MM.1S (cell line): ENCODE measurements at regions not wholly inside any gene's neighbourhood (a gene's known extent, or its start where the extent isn't known, plus 50 kb on each side); places are given as distances from the start of the nearest gene placed in this dataset.
"Not testable (repeated sequence)": the region's sequence is repeated elsewhere in the genome, so short reads cannot be mapped to it uniquely, and the experiment has no call there.

Experiments
- DNase-seq: peaks from one replicate; pipeline ENCODE4 v3.0.0-alpha.2; 2015
- H2AFZ ChIP-seq: fragments of 300-600 bp; sonication (generic); 2 replicates; pipeline ENCODE4 v1.6.0; 2016; ENCODE audit warnings: antibody characterized with exemption, low read length
- H3F3A ChIP-seq: fragments of 300-600 bp; sonication (generic); 2 replicates; pipeline ENCODE4 v1.6.1; 2016; ENCODE audit warnings: mild to moderate bottlenecking, antibody characterized with exemption, low read length, moderate library complexity, mixed read lengths; ENCODE audit not compliant: insufficient read depth
- H3K27ac ChIP-seq: fragments of 300-600 bp; sonication (generic); 2 replicates; pipeline ENCODE4 v1.5.1; 2016; ENCODE audit warnings: mild to moderate bottlenecking, low read length
- H3K27me3 ChIP-seq: fragments of 300-600 bp; sonication (generic); replicated peaks from 2 replicates; pipeline ENCODE4 v1.6.0; 2016; ENCODE audit warnings: low read length; ENCODE audit not compliant: insufficient read depth
- H3K36me3 ChIP-seq: fragments of 300-600 bp; sonication (generic); replicated peaks from 2 replicates; pipeline ENCODE4 v1.6.1; 2016; ENCODE audit warnings: mild to moderate bottlenecking, low read length, mixed read lengths; ENCODE audit not compliant: insufficient read depth
- H3K4me1 ChIP-seq: fragments of 300-600 bp; sonication (generic); 2 replicates; pipeline ENCODE4 v1.6.1; 2016; ENCODE audit warnings: low read length, mixed read lengths
- H3K4me2 ChIP-seq: fragments of 300-600 bp; sonication (generic); 2 replicates; pipeline ENCODE4 v1.6.0; 2016; ENCODE audit warnings: low read depth, low read length
- H3K4me3 ChIP-seq: fragments of 300-600 bp; sonication (generic); 2 replicates; pipeline ENCODE4 v1.5.1; 2016; ENCODE audit warnings: low read length, mixed read lengths
- H3K79me2 ChIP-seq: fragments of 300-600 bp; sonication (generic); 2 replicates; pipeline ENCODE4 v1.6.1; 2016; ENCODE audit warnings: mixed run types, low read length, mixed read lengths
- H3K9ac ChIP-seq: fragments of 300-600 bp; sonication (generic); 2 replicates; pipeline ENCODE4 v1.6.1; 2016; ENCODE audit warnings: low read length, mixed read lengths
- H3K9me2 ChIP-seq: fragments of 300-600 bp; sonication (generic); replicated peaks from 2 replicates; pipeline ENCODE4 v1.6.1; 2016; ENCODE audit warnings: mild to moderate bottlenecking, low read length, mixed read lengths; ENCODE audit not compliant: insufficient read depth
- H3K9me3 ChIP-seq: fragments of 300-600 bp; sonication (generic); replicated peaks from 2 replicates; pipeline ENCODE4 v1.6.1; 2016; ENCODE audit warnings: mild to moderate bottlenecking, low read length, mixed read lengths; ENCODE audit not compliant: insufficient read depth
- H4K20me1 ChIP-seq: fragments of 300-600 bp; sonication (generic); 2 replicates; pipeline ENCODE4 v1.6.1; 2016; ENCODE audit warnings: mild to moderate bottlenecking, low read length, moderate library complexity, mixed read lengths; ENCODE audit not compliant: insufficient read depth
- EZH2 ChIP-seq: fragments of 300-600 bp; sonication (generic); optimal IDR thresholded peaks from 2 replicates; pipeline ENCODE3; 2017; ENCODE audit warnings: low read depth, mild to moderate bottlenecking, antibody characterized with exemption, low read length, mixed read lengths
- EZH2phosphoT487 ChIP-seq: fragments of 300-600 bp; sonication (generic); IDR thresholded peaks from 2 replicates; pipeline ENCODE4 v1.6.1; 2018; ENCODE audit warnings: antibody characterized with exemption, low read length
- TF ChIP-seq, protein P1 (sequence below): fragments of 300-600 bp; sonication (generic); IDR thresholded peaks from 2 replicates; pipeline ENCODE4 v1.5.1; 2016; ENCODE audit warnings: antibody characterized with exemption, low read length, mixed read lengths

DNA sequence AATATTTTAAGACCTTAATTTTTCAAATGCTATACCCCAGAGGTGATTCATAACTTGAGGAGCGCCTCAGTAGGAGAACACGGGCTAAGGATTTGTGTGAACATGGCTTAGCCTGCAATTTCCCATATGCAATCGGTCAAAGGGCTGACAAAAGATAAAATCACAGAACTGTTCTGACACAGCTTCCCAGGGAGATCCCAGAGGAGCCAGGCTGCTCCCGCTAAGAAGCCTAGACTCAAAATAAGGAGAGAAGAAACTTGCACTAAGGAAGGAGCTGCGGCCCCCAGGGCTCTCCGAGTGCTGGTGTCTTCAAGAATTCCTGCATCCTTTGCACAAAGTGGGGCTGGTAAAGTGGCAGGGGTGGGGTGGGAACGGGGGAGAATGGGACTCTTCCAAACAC lies 106.3 kb upstream of the DLG1 start:
- no peaks in the 10 kb centered on the region for H3K4me1 ChIP-seq
- no peak overlapping the region for H3K9ac ChIP-seq
- H3K9me3 ChIP-seq: no peaks in the 10 kb centered on the region
- H3K79me2 ChIP-seq: no peaks in the 10 kb centered on the region
- no peaks in the 10 kb centered on the region for H3K9me2 ChIP-seq
- no peaks in the 10 kb centered on the region for H3F3A ChIP-seq
- H4K20me1 ChIP-seq: no peaks in the 10 kb centered on the region
- TF ChIP-seq, protein P1, sequence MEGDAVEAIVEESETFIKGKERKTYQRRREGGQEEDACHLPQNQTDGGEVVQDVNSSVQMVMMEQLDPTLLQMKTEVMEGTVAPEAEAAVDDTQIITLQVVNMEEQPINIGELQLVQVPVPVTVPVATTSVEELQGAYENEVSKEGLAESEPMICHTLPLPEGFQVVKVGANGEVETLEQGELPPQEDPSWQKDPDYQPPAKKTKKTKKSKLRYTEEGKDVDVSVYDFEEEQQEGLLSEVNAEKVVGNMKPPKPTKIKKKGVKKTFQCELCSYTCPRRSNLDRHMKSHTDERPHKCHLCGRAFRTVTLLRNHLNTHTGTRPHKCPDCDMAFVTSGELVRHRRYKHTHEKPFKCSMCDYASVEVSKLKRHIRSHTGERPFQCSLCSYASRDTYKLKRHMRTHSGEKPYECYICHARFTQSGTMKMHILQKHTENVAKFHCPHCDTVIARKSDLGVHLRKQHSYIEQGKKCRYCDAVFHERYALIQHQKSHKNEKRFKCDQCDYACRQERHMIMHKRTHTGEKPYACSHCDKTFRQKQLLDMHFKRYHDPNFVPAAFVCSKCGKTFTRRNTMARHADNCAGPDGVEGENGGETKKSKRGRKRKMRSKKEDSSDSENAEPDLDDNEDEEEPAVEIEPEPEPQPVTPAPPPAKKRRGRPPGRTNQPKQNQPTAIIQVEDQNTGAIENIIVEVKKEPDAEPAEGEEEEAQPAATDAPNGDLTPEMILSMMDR: no peak
- TF ChIP-seq EZH2phosphoT487 (no peak), EZH2 (no peak)
- no peaks in the 10 kb centered on the region for H3K27me3 ChIP-seq
- DNase-seq: no peak
- no peak overlapping the region for H3K27ac ChIP-seq
- H3K4me2 ChIP-seq: no peak overlapping the region
- H3K4me3 ChIP-seq: no peak overlapping the region
- H3K36me3 ChIP-seq: no peaks in the 10 kb centered on the region
- no peak overlapping the region for H2AFZ ChIP-seq

DNA sequence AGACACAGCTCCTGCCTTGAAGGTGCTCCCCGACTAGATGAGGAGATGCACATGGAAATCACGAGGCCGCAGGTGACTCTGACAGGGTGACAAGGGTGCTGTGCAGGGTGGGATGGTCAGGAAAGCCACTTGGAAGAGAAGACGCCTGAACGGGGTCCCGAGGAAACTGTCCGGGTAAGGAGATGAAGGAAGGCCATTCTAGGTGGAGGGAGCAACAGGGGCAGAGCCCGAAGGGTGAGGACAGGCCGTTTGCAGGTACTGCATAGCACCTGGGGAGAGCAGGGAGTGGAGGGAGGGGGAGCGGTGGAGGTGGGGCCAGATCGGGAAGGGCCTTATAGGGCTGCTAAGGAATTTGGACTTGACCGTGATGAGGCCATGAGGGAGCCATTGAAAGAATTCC lies 105.6 kb upstream of the DLG1 start:
- no peak overlapping the region for H3K4me2 ChIP-seq
- H3F3A ChIP-seq: no peaks in the 10 kb centered on the region
- DNase-seq: no peak
- H3K79me2 ChIP-seq: no peaks in the 10 kb centered on the region
- no peaks in the 10 kb centered on the region for H3K27me3 ChIP-seq
- TF ChIP-seq, protein P1: no peak
- TF ChIP-seq EZH2phosphoT487 (no peak), EZH2 (no peak)
- no peaks in the 10 kb centered on the region for H4K20me1 ChIP-seq
- no peak overlapping the region for H3K27ac ChIP-seq
- H3K36me3 ChIP-seq: no peaks in the 10 kb centered on the region
- no peaks in the 10 kb centered on the region for H3K9me3 ChIP-seq
- H3K9me2 ChIP-seq: no peaks in the 10 kb centered on the region
- no peak overlapping the region for H2AFZ ChIP-seq
- H3K9ac ChIP-seq: no peak overlapping the region
- H3K4me1 ChIP-seq: no peaks in the 10 kb centered on the region
- H3K4me3 ChIP-seq: no peak overlapping the region

DNA sequence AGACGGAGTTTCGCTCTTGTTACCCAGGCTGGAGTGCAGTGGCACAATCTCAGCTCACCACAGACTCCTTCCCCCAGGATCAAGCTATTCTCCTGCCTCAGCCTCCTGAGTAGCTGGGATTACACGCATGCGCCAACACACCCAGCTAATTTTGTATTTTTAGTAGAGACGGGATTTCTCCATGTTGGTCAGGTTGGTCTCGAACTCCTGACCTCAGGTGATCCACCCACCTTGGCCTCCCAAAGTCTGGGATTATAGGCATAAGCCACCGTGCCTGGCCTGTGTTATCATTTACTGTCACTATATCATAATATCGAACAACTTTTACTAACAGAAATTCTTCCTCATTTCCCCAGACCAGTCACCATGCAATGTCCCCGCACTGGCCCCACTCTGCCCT lies 104.0 kb upstream of the DLG1 start:
- H3K4me2 ChIP-seq, H4K20me1 ChIP-seq, H3K27ac ChIP-seq, H3K9ac ChIP-seq, H3K27me3 ChIP-seq, H2AFZ ChIP-seq, H3K4me1 ChIP-seq, H3F3A ChIP-seq, H3K36me3 ChIP-seq, H3K4me3 ChIP-seq, H3K79me2 ChIP-seq, H3K9me3 ChIP-seq, H3K9me2 ChIP-seq, DNase-seq: not testable (repeated sequence)

DNA sequence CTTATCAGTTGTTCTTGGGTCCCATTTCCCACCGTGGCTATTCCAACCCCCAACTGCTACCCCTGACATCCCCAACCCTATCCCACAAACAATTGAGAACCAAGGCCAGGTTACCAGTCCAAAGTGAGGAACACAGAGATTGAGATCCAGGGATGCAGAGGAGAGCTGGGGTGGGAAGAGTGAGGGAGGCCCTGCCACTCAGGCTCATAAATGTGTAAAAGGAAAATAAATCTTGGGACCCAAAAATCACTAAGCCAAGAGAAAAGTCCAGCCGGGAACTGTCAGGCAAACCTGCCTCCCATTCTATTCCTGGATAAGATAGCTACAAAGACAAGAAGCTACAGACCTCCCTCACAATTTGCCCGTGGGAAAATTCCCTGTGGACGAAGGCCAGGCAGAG lies 101.1 kb upstream of the DLG1 start:
- no peaks in the 10 kb centered on the region for H3F3A ChIP-seq
- H3K27me3 ChIP-seq: no peaks in the 10 kb centered on the region
- no peaks in the 10 kb centered on the region for H3K4me1 ChIP-seq
- H3K9me3 ChIP-seq: no peaks in the 10 kb centered on the region
- H3K36me3 ChIP-seq: no peaks in the 10 kb centered on the region
- TF ChIP-seq EZH2: no peak
- TF ChIP-seq EZH2phosphoT487: no peak
- TF ChIP-seq, protein P1: no peak
- H3K9ac ChIP-seq: no peak overlapping the region
- DNase-seq: no peak
- no peak overlapping the region for H3K27ac ChIP-seq
- H4K20me1 ChIP-seq: no peaks in the 10 kb centered on the region
- no peaks in the 10 kb centered on the region for H3K9me2 ChIP-seq
- H2AFZ ChIP-seq: no peak overlapping the region
- H3K4me2 ChIP-seq: no peak overlapping the region
- no peak overlapping the region for H3K4me3 ChIP-seq
- no peaks in the 10 kb centered on the region for H3K79me2 ChIP-seq
